ENCODE measurements at regions not wholly inside any gene's neighbourhood (a gene's known extent, or its start where the extent isn't known, plus 50 kb on each side); places are given as distances from the start of the nearest gene placed in this dataset.

- no peak for DNase-seq
Observed at GRCh38 chr20:21809961-21810523, 104.6 kb downstream of the PAX1 start.

DNA sequence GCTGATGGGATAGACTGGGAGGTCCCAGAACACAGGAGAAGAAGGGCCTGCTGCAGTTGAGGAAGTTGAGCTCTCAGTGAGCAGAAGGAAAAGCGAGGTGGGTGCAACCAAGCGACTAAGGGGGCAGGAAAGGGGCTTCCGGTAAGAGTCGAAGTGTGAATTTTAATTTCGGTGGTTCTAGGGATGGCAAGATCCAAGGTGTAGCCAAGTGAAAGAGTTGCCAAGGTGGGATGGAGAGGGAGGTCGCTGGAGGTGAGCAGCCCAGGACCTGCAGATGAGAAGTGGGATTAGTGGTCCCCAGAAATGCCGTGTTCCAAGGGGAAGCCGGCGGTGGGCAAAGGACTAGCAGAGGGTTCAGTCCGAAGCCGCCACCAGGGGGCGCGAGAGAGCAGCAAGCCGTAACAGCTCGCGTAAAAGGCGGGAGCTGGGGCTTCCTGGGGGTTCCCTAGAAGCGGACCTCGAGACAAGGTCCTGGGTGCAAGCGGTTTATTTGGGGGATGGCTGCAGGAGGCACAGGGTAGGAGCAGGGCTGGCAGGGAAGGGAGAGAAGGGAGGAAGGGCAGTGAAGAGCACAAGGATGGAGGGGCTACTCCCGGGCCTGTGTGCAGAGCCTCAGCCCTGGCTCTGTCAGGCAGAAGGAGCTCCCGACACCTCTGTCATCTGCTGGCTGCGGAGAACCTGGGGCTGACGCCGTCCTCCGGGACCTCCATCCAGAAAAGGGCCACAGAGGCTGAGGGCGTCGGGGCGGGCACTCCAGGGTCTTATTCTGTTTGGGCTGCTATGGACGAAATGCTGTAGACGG lies 103.6 kb downstream of the PAX1 start:
- DNase-seq: no peak

GRCh38 chr20:21808139-21808538 lies 102.7 kb downstream of the PAX1 start:
- no peak for DNase-seq

DNA sequence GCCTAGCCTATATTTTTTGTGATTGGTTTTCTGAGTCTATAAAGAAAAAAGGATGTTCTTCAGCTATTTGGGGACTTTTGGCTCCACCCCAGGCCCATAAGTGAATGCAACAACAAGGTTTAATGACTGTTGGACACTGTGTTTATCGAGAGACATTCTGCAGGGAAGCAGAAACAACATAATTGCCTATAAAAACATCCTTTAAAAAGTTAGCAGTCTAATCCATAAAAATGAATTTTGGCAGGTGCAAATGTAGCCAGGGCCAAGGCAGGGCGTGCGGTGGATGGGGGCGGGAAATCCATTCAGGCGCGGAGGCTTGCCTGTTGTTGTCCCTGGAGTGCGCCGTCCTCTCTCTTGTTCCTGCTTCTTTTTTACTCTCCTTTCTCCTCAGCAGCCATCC lies 99.3 kb downstream of the PAX1 start:
- no peak for DNase-seq

DNA sequence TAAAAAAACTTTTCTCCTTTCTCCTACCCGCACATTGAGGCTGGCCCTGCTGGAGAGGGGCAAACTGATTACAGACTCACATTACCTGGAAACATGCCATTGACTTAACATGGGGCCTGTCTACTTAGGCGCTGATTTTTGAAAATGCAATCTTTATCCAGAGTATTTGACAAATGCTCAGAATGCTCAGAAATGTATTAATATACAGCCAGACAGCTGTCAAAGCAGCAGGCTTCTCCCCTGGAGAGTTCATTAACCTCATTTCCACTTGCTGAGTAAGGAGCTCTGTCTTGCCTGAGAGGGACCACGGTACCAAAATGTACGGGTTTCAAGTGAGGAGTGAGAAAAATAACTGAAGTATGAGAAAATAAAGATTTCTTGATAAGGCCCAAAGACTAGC lies 95.7 kb downstream of the PAX1 start:
- DNase-seq: no peak

DNA sequence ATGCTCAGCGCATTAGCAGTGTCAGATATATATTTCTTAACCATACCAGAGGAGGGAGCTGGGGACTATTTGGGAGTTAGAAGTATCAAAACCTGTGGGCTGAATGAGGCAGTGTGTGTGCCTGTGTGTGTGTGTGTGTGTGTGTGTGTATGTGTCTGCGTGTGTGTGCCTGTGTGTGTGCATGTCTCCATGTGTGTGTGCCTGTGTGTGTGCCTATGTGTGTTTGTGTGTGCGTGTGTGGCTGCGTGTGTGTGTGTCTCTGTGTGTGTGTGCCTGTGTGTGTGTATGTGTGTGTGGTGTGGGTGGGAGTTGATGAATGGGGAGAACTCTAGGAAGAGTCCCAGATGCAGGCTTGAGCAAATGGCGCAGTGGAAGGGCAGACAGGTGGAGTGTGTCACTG lies 92.9 kb downstream of the PAX1 start:
- DNase-seq: no peak

GRCh38 chr20:21796059-21796458 lies 90.6 kb downstream of the PAX1 start:
- DNase-seq: no peak

- DNase-seq: no peak
Observed at GRCh38 chr20:21788082-21788481, 82.6 kb downstream of the PAX1 start.

- DNase-seq: no peak
Observed at GRCh38 chr20:21781446-21782075, 76.1 kb downstream of the PAX1 start.

- DNase-seq: no peak
Observed at GRCh38 chr20:21780528-21780927, 75.1 kb downstream of the PAX1 start.

Data from NCI-H2029 treated with DMSO at 0.1 percent for 48 hours (cell line).